Peyer's patch (tissue), 4 donors: ENCODE measurements at regions not wholly inside any gene's neighbourhood (a gene's known extent, or its start where the extent isn't known, plus 50 kb on each side); places are given as distances from the start of the nearest gene placed in this dataset.

Source experiments
- DNase-seq, 3 donors: peaks; one replicate each; pipeline ENCODE4 v3.0.0-alpha.2; 2017 to 2019
- H3K27ac ChIP-seq, 4 donors: fragments of 200-600 bp; sonication (generic); one replicate each; pipeline ENCODE4 v1.5.1; 2016 to 2019
- H3K27me3 ChIP-seq, 2 donors: fragments of 200-600 bp; sonication (generic); one replicate each; pipeline ENCODE4 v1.5.1; 2019
- H3K36me3 ChIP-seq, 3 donors: fragments of 200-600 bp; sonication (generic); one replicate each; pipeline ENCODE4 v1.5.1; 2016 to 2019
- H3K4me1 ChIP-seq, 4 donors: fragments of 200-600 bp; sonication (generic); one replicate each; pipeline ENCODE4 v1.5.1; 2016 to 2019
- H3K4me3 ChIP-seq, 4 donors: fragments of 200-600 bp; sonication (generic); 1 replicate in 3 of 4; 2 replicates in 1 of 4; pipeline ENCODE4 v1.5.1; 2016 to 2019; ENCODE audit warnings: mild to moderate bottlenecking in 1 of 4
- H3K9me3 ChIP-seq, 4 donors: fragments of 200-600 bp; sonication (generic); one replicate each; pipeline ENCODE4 v1.5.1; 2016 to 2019; ENCODE audit warnings: mild to moderate bottlenecking in 1 of 4
- CTCF ChIP-seq, 6 experiments: fragments of 450-650 bp in 4 of 6; fragments of 200-600 bp in 2 of 6; sonication (generic) in 1 of 6; IDR thresholded peaks; one replicate each; pipeline ENCODE4 v1.5.1; 2017 to 2019; ENCODE audit warnings: antibody characterized with exemption in 6 of 6, mild to moderate bottlenecking in 3 of 6, moderate library complexity in 1 of 6
- POLR2A ChIP-seq, 2 donors: fragments of 450-650 bp; IDR thresholded peaks; one replicate each; pipeline ENCODE4 v1.5.1; 2017; ENCODE audit warnings: antibody characterized with exemption in 2 of 2, mild to moderate bottlenecking in 2 of 2, moderate library complexity in 2 of 2

- H3K27ac ChIP-seq: no peak overlapping the region
- H3K4me3 ChIP-seq: no peak overlapping the region
- DNase-seq: no peak
- no peaks in the 10 kb centered on the region for H3K9me3 ChIP-seq
- H3K27me3 ChIP-seq: no peaks in the 10 kb centered on the region
- no peak for TF ChIP-seq CTCF (IDR thresholded peaks at IDR 0.05)
- TF ChIP-seq POLR2A (IDR thresholded peaks at IDR 0.05): no peak
- no peaks in the 10 kb centered on the region for H3K36me3 ChIP-seq
- H3K4me1 ChIP-seq: no peaks in the 10 kb centered on the region
Observed at GRCh38 chr5:155689406-155689805, 637.6 kb upstream of the SGCD start.

- DNase-seq: no peak
- no peaks in the 10 kb centered on the region for H3K9me3 ChIP-seq
- no peak overlapping the region for H3K4me3 ChIP-seq
- TF ChIP-seq POLR2A (IDR thresholded peaks at IDR 0.05) (no peak), CTCF (IDR thresholded peaks at IDR 0.05) (no peak)
- H3K4me1 ChIP-seq: no peaks in the 10 kb centered on the region
- H3K36me3 ChIP-seq: no peaks in the 10 kb centered on the region
- no peak overlapping the region for H3K27ac ChIP-seq
- H3K27me3 ChIP-seq: no peaks in the 10 kb centered on the region
Observed at GRCh38 chr5:155696362-155696761, 630.6 kb upstream of the SGCD start.

- no peaks in the 10 kb centered on the region for H3K27me3 ChIP-seq
- no peak overlapping the region for H3K4me3 ChIP-seq
- H3K36me3 ChIP-seq: no peaks in the 10 kb centered on the region
- no peak for TF ChIP-seq CTCF (IDR thresholded peaks at IDR 0.05)
- no peak for TF ChIP-seq POLR2A (IDR thresholded peaks at IDR 0.05)
- H3K9me3 ChIP-seq: no peaks in the 10 kb centered on the region
- no peaks in the 10 kb centered on the region for H3K4me1 ChIP-seq
- no peak overlapping the region for H3K27ac ChIP-seq
- DNase-seq: no peak
Observed at GRCh38 chr5:155697236-155697635, 629.7 kb upstream of the SGCD start.

GRCh38 chr5:155699385-155699784 is 627.6 kb upstream of the SGCD start:
- Histone ChIP-seq H3K9me3 (no peaks in the 10 kb centered on the region), H3K4me1 (no peaks in the 10 kb centered on the region), H3K36me3 (no peaks in the 10 kb centered on the region), H3K27me3 (no peaks in the 10 kb centered on the region), H3K27ac (no peak overlapping the region), H3K4me3 (no peak overlapping the region)
- no peak for DNase-seq
- TF ChIP-seq POLR2A (IDR thresholded peaks at IDR 0.05): no peak
- peak in 2 of 6 experiments; percentile 18 to 26 for TF ChIP-seq CTCF (IDR thresholded peaks at IDR 0.05)

- no peak overlapping the region for H3K4me3 ChIP-seq
Observed at GRCh38 chr5:155700333-155700732, 626.6 kb upstream of the SGCD start.

More at GRCh38 chr5:155700333-155700732, 626.6 kb upstream of the SGCD start:
- TF ChIP-seq CTCF (IDR thresholded peaks at IDR 0.05) (no peak), POLR2A (IDR thresholded peaks at IDR 0.05) (no peak)
- no peaks in the 10 kb centered on the region for H3K36me3 ChIP-seq
- no peaks in the 10 kb centered on the region for H3K9me3 ChIP-seq
- DNase-seq: no peak
- no peaks in the 10 kb centered on the region for H3K27me3 ChIP-seq
- no peaks in the 10 kb centered on the region for H3K4me1 ChIP-seq
- H3K27ac ChIP-seq: no peak overlapping the region
